Hepatic stellate cell (primary cell): ENCODE measurements at regions not wholly inside any gene's neighbourhood (a gene's known extent, or its start where the extent isn't known, plus 50 kb on each side); places are given as distances from the start of the nearest gene placed in this dataset.

ENCODE experiments used
- DNase-seq: peaks from one replicate; pipeline ENCODE4 v3.0.0; 2011; ENCODE audit warnings: low spot score

DNA sequence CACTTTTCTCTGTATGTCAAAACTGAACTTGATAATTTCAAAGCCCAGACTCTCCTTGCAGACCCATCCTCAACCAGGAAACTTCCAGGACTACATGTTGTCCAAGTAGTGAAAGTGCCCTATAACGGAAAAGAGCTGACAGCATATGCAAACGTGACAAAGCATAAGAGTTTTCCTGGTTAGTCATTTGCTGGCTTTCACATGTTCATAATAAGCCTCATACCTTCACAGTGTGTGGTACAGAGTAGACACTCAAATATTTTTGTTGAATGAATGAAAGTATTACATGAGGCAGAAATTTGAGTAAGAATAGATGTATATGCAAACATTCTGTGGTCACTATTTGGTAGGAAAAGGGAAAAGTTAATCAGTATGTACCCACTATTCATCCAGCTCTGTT, 473.3 kb downstream of the MRPL39 start:
- DNase-seq: no peak

GRCh38 chr21:25127811-25128210, 479.5 kb downstream of the MRPL39 start:
- DNase-seq: no peak

GRCh38 chr21:25127007-25127406, 480.3 kb downstream of the MRPL39 start:
- no peak for DNase-seq

- DNase-seq: no peak
Observed at GRCh38 chr21:25126564-25126963, 480.7 kb downstream of the MRPL39 start.

- DNase-seq: no peak
Observed at GRCh38 chr21:25118648-25119047, 488.6 kb downstream of the MRPL39 start.

- no peak for DNase-seq
Observed at GRCh38 chr21:25115021-25115420, 492.3 kb downstream of the MRPL39 start.

DNA sequence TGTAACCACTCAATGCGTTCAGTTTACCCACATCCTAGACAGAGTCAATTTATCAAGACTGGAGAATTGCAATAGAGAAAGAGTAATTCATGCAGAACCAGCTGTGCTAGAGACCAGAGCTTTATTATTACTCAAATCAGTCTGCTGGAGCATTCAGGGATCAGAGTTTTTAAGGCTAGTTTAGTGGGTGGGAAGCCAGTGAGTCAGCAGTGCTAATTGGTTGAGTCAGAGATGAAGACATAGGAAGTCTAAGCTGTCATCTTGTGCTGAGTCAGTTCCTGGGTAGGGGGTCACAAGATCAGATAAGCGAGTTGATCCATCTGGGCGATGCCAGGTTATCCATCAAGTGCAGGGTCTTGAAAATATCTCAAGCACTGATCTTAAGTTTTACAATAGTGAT, 499.6 kb downstream of the MRPL39 start:
- DNase-seq: no peak

GRCh38 chr21:25103500-25104207, 503.6 kb downstream of the MRPL39 start:
- DNase-seq: no peak

DNA sequence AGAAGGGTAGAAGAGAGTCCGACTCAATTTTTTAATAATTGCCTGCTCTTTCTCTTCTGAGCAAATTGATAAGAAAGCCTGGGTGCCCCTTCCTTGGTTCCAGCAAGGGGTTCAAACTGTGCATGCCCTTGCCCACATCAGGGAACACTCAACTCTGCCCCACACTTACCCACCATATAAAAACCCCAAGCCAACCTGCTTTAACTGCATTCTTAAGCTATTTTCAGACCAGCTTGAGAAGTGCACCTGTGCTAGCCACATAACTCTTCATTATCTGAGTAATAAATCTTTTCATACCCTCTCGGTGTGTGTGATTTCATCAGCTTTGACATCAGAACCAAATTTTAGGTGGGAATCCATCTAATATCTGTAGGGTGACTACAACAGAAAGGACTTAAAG, 509.6 kb downstream of the MRPL39 start:
- DNase-seq: no peak

DNA sequence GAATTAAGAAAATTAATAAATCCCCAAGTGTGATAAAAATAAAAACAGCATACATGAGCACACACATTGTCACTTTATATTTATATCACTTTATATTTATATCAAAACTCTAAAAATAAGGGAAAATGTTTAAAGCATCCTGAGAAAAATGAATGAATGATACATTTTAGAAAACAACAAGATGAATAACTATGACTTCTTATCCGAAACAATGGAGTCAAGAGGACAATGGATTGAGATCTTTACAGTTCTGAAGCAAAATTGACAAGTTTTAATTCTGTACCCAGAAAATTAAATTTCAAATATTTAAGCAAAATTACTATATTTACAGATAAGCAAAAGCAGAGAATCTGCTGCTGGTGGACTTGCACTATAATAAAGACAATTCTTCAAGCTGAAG, 512.6 kb downstream of the MRPL39 start:
- no peak for DNase-seq

DNA sequence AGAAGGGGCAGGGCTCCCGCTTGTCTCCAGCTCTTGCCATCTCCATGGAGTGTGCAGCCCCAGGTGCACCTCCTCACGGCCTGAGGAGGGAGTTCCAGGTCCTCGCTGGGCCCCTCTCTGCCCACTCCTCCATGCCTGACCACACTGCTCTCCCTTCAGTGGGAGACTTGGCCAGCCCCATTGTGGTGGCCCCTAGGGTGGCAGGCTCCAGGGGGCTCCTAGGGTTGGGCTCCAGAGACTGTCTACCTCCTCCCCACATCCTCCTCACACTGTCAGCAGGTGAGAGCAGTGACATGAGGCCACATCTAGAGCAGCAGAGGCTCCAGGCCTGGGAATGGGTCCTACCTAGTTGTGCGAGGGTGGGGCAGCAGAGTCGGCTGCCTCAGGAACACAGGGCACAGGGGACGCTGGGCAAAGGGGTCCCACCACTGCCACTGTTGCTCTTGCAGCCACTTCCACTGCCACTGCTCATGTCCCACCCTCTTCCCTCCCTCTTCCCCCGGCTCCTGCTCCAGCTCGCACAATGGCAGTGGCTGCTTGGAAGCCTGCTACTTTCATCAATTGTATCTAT, 514.8 kb downstream of the MRPL39 start:
- DNase-seq: no peak

DNA sequence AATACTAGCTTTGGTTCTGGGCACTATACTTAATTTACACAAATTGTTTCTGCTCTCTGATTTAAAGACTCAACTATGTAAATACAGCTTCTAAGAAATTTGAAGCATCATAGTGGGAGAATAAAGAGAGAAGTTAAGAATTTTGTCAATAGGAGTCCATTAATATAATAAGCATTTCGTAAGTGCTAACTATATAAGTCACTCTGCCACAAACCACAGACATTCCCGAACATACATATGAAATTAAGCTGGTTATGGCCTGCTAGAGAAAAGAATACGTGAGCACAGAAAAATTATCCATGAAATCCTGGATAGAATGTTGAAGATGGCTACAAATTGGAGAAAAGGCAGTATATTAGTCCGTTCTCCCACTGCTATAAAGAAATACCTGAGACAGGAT, 526.2 kb downstream of the MRPL39 start:
- no peak for DNase-seq

DNA sequence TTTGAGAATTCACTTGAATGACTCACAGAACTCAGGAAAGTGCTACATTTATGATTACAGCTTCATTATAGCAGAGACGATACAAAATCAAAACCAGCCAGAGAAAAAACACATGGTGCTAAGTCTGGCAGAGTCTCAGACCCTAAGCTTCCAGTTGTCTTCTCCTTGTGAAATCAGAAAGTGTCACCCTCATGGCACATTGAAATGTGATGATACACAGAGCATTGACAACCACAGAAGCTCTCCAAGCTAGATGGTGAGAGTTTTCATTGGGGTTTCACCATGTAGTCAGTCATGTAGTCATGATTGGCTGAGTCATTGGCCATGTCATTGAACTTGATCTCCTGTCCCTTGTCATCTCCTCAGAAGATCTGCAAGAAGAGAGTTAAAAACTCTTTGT, 526.6 kb downstream of the MRPL39 start:
- DNase-seq: no peak

DNA sequence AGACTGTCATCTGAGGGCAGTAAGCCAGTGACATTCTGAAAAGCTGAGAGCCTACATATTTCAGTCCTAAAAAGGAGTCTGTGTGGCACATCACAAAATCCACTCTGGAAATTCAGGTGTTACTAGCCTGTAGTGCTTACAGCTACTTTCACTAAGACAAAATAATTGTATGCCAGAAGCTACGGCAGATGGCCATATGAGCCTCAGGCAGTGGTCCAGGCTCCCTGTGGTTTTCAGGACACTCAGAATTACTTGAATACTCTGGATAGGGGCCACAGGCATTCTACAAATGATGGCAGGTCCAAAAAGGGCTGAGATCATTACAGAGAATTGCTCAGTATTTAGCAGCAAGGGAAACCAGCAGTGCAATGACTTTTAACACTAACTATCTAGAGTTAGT, 527.1 kb downstream of the MRPL39 start:
- DNase-seq: no peak

DNA sequence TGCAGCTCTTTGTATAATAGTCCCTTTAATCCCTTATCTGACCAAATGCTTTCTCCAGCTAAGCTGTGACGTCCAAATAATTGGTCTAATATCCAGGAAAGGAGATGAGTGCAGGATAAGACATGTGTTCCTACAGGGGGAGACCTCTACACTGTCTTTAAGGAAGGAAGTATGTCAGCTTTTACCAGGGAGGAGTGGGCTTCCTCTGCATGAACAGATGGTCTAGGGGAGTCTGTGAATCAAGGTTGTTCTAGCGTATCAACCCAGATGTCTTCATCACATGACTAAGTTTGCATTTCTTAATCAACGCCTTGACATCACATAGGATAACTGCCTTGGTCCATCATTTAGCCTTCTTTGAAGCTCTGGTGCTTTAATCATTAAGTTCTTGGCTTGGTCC, 528.2 kb downstream of the MRPL39 start:
- DNase-seq: no peak

DNA sequence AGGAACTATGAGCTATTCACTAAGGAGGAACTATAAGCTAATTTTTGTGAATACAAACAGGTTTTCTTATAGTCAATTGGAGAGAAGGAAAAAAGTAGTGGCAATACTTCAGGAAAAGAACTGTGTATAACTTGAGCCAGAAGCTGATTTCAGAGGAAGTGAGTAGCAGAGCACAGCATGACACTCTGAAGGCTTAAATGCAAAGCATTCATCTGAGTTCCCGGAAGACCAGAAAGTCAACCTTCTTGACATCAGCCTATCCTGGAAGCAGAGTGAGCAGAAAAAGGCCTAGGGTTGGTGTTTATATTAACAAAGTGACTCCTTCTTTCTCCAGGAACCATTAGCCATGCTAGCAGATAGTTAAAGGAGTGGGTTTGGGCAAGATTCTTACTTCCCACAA, 545.2 kb downstream of the MRPL39 start:
- DNase-seq: no peak

GRCh38 chr21:25054689-25055088, 552.6 kb downstream of the MRPL39 start:
- no peak for DNase-seq

- DNase-seq: no peak
Observed at GRCh38 chr21:25039461-25040380, 567.6 kb downstream of the MRPL39 start.

- no peak for DNase-seq
Observed at GRCh38 chr21:25036775-25037174, 570.5 kb downstream of the MRPL39 start.

GRCh38 chr21:25031750-25032149, 575.5 kb downstream of the MRPL39 start:
- DNase-seq: no peak

- DNase-seq: no peak
Observed at GRCh38 chr21:25029580-25029979, 577.7 kb downstream of the MRPL39 start.

DNA sequence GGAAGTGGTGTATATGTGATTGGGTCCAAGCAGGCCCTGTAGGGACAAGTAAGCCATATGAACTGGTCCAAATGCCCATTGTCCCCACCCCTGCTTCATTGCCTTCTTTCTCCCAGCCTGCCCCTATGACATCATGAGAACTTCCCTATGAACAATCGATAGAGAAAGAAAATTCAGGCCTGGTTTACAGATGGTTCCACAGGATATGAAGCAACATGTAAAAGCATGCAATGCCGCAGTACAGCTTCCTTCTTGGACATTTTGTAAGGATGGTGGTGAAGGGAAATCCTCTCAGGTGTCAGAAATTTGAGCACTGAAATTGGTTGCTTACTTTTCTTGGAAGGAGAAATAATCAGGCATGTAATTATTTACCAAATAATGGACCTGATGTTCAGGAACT, 581.7 kb downstream of the MRPL39 start:
- DNase-seq: no peak

DNA sequence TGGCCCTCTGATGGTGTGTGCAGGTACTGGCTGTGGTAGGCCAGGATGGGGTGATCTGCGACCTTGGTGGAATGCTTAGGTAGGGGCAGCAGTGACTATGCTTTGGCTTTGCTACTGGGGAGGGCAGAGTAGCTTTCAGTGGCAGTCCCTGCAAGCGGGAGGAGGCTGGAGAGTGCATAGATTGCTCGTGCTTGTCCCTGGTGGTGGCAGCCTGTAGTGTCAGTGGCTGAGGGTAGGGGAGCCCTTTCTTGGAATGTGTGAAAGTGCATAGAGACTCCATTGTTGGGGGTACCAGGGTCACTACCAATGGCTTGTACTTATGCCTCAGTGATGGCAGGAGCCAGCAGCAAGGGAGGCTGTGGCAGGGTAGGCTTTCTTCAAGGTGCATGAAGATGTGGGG, 582.6 kb downstream of the MRPL39 start:
- DNase-seq: no peak
